Heart left ventricle (tissue), 13 donors: ENCODE measurements at regions not wholly inside any gene's neighbourhood (a gene's known extent, or its start where the extent isn't known, plus 50 kb on each side); places are given as distances from the start of the nearest gene placed in this dataset.

ENCODE experiments used
- CTCF ChIP-seq, 12 donors: fragments of 200-600 bp; sonication (generic) in 4 of 12; IDR thresholded peaks; one replicate each; pipeline versions ENCODE4 v1.5.0 to v1.8.0; 2018 to 2022; ENCODE audit warnings: antibody characterized with exemption in 12 of 12, mild to moderate bottlenecking in 5 of 12
- POLR2A ChIP-seq, 2 donors: fragments of 450-650 bp; IDR thresholded peaks; one replicate each; pipeline ENCODE4 v1.6.1; 2017; ENCODE audit warnings: antibody characterized with exemption in 2 of 2, mild to moderate bottlenecking in 2 of 2, moderate library complexity in 2 of 2
- donor health status: ischemic (EF 13 %, LVEDD 7.1; RV severe dilation, severe dysfunction).
- donor health status: DM: no; HTN: yes; CAD: no.
- donor health status: DM: no; HTN: no; CAD: no.
- donor health status: ischemic (EF 25% LVEDD 6.9; RV normal size, moderate dysfunction).
- donor health status: ischemic (EF 25% LVEDD 5.7; RV mildly dilated, moderate dysfunction).
- donor health status: ischemic (EF 35%, LVEDD 5.7; RV mildly dilated, moderate dysfunction).
- donor health status: nonischemic (EF 11% LVEDD 7.7; RV severe dilation, severe dysfunction).
- donor health status: DM: yes; HTN: yes; CAD: no.
- donor health status: PGD.
- donor health status: ischemic (EF 29% LVEDD 5.4; RV normal size, mild dysfunction).
- donor health status: nonischemic (EF 23%, LVEDD 6.1; RV moderate dilation, normal function).

DNA sequence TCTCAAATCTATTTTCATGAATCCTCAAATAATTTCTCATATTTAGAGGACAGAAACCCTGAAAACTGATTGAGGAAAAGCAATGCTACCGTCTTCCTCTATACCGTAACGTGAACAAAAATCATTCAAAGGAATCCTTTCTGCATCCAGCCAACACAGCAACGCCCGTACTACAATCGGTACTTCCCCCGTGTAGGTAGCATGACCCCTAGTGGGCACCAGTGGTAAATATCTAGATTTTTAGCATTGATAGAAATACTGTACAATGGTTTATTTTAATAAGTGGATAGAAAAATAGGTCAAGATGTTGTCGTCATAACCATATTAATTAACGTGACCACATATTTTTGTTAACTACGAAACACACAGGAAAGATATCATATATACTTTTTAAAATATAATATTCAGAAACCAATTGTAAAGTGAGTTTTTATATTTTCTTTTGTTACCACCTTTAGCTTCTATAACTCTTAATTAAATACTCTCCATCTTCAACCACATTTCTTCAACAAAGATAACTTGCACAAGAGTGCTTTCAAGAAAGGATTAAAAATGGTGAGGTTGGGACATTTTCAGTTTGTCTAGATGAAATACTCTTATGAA, 194.1 kb downstream of the SS18 start:
- no peak for TF ChIP-seq POLR2A (IDR thresholded peaks at IDR 0.05)
- peak; percentile 59 to 83 (median 70) for TF ChIP-seq CTCF (IDR thresholded peaks at IDR 0.05)
